Right ventricle myocardium superior (tissue), 1 donor: ENCODE measurements at regions not wholly inside any gene's neighbourhood (a gene's known extent, or its start where the extent isn't known, plus 50 kb on each side); places are given as distances from the start of the nearest gene placed in this dataset.
"Not testable (repeated sequence)": the region's sequence is repeated elsewhere in the genome, so short reads cannot be mapped to it uniquely, and the experiment has no call there.

ENCODE experiments used
- ATAC-seq: fragments of 200-7000 bp; cut with Tn5 transposase; one replicate; pipeline ENCODE4 v1.9.1; 2020; ENCODE audit warnings: mild to moderate bottlenecking; ENCODE audit not compliant: poor library complexity
- DNase-seq: peaks from one replicate; pipeline ENCODE4 v3.0.0-alpha.2; 2020
- intact Hi-C: fragments of 100-400 bp; cut with DNase I; formaldehyde crosslinking; loops from one replicate; pipeline ENCODE4 v1.11.2; 2022
- donor health status: DM: no; HTN: yes; CAD: no; lungs with severe emphysema.

- ATAC-seq: no peak
- no peak for DNase-seq
- intact Hi-C loops: no loop called here
Observed at GRCh38 chrX:7552760-7553159, 290.2 kb upstream of the VCX start.

DNA sequence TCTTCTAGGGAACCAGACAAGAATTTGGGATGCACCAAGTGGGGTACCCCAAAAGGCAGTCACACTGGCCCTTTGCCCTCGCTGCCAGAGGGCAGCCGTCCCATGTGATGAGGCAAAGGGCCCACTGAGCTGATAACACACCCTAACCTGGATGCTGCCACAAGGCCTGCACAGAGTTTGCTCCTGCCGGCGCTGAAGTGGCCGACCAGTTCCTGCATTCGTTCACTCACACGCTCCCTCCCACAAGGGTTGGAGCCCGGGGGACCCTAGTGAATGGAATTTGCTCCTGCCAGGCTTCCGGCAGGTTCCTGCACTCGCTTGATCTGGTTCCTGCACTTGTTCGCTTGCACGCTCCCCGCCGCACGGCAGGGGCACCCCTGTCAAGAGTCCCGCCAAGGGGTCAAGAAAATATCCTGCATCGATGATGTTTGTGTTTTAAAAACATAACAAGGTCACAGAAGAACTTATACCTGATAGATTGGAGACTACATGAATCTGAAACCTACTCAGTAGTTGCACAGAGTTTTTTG lies 296.4 kb upstream of the VCX start:
- intact Hi-C loops: no loop called here
- no peak for ATAC-seq
- DNase-seq: no peak

DNA sequence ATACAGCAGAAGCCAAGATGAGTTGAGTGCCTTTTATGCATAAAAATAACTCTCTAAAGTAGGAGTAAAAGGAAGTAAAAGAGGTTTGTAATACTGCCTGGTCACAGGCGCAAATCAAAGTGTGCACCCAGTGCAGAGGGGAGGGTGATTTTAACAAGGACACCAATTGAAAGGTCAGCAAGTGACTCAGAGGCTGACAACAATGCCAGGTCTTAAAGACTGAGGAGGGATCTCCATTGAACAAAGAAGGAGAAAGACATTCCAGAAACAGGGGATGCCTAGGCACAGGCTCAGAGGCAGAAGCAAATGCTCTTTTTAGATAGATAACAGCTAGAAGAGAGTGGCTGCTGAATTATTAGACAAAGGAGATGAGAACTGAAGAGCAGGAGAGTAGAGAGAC lies 297.4 kb upstream of the VCX start:
- intact Hi-C loops: no loop called here
- DNase-seq (no peak), ATAC-seq (no peak)

DNA sequence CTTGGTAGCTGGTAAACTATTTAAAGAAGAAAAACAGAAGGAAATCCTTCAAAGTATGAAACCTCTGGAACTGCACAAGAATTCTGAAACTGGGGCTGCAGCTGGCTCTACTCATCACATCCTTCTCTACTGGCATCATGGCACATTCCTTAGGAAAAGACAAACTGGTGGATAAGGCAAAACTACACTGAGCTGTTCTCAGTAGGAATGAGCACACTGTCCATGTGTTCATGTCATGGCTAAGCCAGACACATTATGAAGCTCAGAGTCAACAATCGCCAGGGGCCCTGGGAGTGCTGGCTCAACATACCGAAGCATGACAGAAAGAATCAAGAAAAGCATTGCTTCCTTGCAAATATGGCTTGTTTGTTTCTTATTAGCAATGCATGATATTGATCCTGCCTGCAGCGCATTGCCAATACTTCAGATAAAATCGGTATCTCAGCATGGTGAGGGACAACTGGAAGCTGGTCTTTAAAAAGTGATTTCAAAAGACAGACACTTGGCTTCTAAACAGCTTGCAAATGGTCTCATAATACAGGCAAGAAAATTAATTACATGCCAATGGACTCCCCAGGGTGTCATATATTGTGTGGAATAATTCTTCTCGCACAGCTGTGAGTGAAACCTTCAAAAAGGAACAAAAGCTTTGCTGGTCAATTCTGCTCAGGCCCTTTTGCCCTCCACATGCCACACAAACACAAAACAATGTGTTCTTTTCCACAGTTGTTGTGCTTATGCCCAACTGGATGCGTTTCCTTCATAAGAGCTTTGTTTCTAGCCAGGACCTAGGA lies 300.2 kb upstream of the VCX start:
- intact Hi-C loops: no loop called here
- DNase-seq: no peak
- no peak for ATAC-seq

DNA sequence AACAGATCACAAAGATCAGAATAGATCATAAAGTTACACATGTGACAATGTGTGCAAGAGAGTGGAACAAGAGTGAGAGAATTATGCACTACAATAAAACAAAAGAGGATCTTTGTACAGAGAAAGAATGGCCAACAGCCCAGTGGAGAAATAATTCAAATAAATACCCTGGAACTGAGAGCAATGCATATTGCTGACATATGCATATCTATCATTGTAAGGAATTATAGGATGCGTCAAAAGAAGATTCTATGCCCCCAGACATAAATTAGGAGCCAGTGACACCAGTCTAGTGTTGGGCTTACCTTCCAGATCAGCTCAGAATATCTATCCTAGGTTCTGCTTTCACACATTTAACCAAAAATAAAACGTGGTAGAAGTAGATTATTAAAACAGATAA lies 320.1 kb upstream of the VCX start:
- DNase-seq: no peak
- intact Hi-C loops: no loop called here
- ATAC-seq: no peak

DNA sequence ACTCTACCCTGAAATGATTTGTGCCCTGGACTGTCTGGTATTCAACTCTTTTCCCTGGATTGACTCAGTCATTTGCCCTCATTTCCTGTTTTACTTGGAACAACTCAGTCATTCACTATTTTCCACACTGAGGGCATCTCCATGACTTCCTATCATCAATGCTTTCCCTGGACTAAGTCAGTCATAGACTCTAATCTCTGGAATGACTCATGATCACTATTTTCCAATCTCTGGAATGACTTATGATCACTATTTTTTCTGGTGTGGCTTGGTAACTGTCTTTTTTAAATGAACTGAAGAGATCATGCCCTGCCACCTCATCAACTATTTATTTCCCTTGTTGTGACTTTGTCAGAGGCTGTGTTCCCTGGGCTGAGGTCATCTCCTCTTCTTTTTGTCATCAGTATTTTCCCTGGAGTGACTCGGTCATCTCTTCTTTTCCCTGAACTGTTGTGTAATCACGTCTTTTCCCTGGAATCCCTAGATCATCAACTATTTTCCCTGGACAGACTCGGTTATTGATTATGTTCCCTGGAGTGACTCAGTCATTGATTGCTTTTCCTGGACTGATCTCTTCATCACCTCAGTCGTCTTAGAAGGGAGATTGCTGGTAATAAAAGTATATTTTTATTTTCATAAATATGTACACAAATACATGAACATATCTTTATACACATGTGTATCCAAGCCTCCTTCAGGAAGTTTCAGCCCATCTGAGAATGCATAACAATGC lies 327.1 kb upstream of the VCX start:
- ATAC-seq (no peak), DNase-seq (no peak)
- intact Hi-C loops: no loop called here

DNA sequence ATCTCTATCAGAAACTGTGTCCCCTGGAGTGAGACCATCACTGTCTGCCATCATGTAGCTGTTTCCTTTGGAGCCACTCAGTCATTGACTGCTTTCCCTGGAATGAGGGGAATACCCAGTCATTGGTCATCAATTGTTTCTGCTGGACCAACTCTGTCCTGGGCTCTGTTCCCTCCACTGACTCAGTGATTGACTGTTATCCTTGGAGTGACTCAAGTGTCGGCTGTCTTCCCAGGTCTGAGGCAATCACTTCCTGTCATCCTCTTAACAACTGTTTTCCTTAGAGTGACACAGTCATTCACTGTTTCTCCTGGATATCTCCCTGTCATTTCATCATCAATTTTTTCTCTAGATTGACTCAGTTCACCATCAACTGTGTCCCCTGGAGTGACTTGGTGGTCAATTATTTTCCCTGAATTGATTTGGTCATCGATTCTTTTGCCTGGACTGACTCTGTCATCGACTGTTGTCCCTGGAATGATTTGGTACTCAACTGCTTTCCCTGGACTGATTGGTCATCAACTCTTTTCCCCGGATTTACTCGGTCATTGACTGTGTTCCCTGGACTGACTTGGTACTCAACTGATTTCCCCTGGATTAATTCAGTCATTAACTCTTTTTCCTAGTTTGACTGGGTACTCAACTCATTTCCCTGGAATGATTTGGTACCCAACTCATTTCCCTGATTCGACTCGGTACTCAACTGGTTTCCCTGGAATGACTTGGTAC lies 327.9 kb upstream of the VCX start:
- ATAC-seq (no peak), DNase-seq (no peak)
- intact Hi-C loops: no loop called here

- intact Hi-C loops: no loop called here
- DNase-seq: no peak
- no peak for ATAC-seq
Observed at GRCh38 chrX:7512845-7513244, 330.1 kb upstream of the VCX start.

- intact Hi-C loops: no loop called here
- ATAC-seq (no peak), DNase-seq (no peak)
Observed at GRCh38 chrX:7503251-7503650, 339.7 kb upstream of the VCX start.

DNA sequence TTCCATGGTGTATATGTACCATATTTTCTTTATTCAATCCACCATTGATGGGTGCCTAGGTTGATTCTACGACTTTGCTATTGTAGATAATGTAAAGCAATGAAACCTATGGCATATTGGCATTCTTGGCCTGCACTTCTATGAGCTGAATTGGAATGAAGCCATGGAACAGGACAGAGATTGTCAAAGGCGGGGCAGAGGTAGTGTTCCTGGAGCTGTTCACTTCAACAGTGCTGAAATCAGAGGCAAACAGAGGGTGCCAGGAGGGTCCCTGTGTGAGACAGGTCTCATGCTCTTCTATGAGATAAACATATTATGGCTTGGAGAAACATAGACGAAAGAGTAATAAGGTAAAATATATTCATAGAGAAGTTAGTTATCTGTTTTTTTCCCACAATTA lies 342.6 kb upstream of the VCX start:
- intact Hi-C loops: no loop called here
- DNase-seq: no peak

DNA sequence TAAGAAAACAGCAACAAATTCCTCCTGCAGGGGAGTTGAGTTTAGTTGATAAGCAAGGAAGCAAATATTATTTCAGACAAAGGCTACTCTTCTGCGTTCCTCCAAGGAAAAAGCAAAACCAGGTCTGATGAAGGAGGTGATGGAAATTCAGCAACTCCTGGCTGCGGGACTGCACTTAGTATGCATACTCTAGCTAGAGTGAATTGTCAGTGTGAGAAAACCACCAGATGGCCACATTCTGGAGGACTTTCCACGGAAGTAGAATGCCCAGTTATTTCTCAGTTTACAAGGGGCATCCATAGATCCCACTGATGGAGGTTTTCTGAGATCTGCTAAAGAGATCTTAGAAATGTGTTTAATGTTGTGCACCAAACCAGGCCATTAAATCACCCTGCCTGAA lies 338.6 kb upstream of the PUDP start:
- ATAC-seq (no peak), DNase-seq (no peak)
- intact Hi-C loops: no loop called here

More for the DNA sequence above, 342.6 kb upstream of the VCX start:
- no peak for ATAC-seq

GRCh38 chrX:7485061-7485460 lies 337.1 kb upstream of the PUDP start:
- ATAC-seq (no peak), DNase-seq (no peak)
- intact Hi-C loops: no loop called here

DNA sequence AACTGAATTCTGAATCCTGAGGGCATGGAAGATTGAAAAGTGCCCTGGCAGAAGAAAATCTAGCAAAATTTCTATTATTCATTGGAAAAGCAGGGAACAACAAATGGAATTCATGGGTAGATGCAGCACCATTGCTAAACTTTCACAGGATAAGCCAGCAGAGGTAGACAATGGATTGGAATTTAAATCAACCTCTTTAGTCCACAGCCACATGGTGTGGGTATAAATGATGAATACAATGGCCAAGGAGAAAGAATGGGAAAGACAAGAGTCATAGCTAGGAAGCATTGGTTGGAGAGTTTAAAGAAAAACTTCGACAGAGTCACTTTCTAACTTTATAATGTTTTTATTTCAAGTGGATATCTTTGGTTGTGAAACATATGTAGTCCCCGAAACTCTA lies 332.8 kb upstream of the PUDP start:
- no peak for ATAC-seq
- intact Hi-C loops: no loop called here
- DNase-seq: no peak

- DNase-seq: no peak
- intact Hi-C loops: no loop called here
- no peak for ATAC-seq
Observed at GRCh38 chrX:7462110-7462509, 314.2 kb upstream of the PUDP start.

DNA sequence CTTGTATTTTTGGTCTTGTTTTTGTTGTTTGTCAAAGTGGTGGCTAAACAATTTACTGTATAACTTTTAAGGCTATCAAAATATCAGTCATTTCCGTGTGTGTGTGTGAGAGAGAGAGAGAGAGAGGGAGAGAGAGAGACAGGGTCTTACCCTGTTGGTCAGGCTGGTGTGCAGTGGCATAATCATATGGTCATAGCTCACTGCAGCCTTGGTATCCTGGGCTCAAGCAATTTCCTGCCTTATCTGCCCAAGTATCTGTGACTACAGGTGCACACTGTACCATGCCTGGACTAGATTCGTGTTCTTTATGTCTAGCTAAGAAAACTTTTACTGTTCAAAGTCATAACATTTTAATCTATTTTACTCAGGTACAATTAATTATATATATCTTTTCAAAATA lies 313.1 kb upstream of the PUDP start:
- ATAC-seq, intact Hi-C loops, DNase-seq: not testable (repeated sequence)

DNA sequence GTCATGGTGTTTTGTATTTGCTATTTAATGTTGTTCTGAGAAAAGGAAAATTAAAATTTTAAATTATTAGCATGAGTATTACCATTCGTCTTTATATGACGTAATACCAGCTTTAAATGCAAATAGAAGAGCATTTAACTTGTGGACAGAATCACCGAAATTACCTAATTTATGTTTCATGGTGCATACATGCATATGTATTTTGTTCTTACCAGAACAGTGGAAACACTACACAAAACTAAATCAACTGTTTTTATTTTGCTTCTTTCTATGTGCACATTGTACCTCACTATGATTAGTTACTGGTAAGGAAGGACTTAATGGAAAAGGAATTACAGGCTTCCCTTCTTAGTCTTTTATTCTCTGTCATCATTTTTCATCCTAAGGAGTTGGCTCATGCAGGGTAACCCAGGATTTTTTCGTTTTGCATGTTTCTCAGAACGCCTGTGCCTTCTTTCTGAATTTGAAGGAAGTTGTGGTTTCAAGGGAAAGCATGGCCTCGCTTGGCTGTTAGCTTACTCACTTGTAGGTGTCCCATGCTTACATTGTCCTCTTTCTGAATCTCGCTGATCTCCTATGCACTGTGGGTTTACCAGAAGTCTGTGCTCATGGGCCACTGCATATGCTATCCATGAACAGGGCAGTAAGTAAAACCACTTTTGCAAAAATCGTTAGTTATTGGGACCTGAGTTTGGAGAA lies 300.0 kb upstream of the PUDP start:
- no peak for ATAC-seq
- intact Hi-C loops: no loop called here
- DNase-seq: no peak

DNA sequence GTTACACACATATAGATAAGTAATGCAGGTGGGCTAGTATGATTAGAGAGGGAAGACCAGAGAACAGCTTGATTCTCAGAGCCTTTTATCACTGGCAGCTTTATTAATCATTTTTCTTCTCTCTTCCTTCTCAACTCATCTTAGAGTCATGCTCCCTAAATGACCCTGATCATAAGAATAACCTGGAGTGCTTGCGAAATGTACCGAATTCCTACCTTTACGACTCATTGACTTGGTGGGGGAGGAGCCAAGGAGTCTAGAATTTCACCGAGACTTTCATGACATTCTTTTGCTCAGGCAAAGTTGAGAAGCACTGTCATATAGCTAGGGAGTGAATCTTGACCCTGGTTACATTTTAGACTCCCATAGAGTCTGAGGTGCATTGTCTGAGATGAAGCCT lies 298.9 kb upstream of the PUDP start:
- DNase-seq (no peak), ATAC-seq (no peak)
- intact Hi-C loops: no loop called here

DNA sequence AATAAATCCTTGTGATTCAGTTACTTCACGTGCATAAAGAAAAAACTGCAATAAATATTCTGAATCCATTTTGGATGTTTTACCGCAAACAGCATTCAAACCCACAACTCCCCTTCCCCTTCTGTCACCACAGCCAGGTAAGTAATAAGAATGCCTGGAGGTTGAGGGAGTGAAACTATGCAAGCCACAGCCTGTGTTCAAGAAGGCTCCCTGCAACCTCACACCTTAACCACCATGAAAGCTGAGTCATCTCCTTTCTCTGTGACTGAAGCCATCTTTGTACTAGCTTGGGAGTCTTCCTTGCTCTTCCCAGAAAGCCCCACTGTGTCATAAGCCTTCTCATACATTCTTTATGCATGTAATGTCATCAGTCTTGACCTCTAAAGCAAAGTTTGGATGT lies 297.0 kb upstream of the PUDP start:
- ATAC-seq: no peak

DNA sequence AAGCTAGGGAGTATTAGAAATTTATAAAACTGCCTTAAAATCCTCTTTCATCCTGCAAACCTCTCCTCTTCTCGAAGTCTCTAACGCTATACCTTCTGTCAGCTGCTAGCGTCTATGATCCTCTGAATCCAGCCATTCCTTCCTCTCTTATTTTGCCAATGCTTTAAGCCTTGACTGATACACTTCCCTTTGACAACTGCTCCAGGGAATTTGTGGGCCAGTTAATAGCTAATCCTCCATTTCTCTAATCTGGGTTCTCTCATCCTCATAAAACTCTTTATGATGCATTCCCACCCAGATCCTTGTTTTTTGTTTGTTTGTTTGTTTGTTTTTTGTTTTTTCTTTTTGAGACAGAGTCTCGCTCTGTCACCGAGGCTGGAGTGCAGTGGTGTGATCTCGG lies 293.6 kb upstream of the PUDP start:
- intact Hi-C loops: no loop called here
- ATAC-seq (no peak), DNase-seq (no peak)

More for the DNA sequence above, 297.0 kb upstream of the PUDP start:
- no peak for DNase-seq
- intact Hi-C loops: no loop called here
